Lung (tissue), 11 donors: ENCODE measurements at regions not wholly inside any gene's neighbourhood (a gene's known extent, or its start where the extent isn't known, plus 50 kb on each side); places are given as distances from the start of the nearest gene placed in this dataset.
A peak's percentile ranks its signal among the peaks of the same experiment; 100 is the strongest.

Experiments
- ATAC-seq: fragments of 200-7000 bp; cut with Tn5 transposase; one replicate; pipeline ENCODE4 v1.9.1; 2020; ENCODE audit warnings: moderate number of reproducible peaks; ENCODE audit not compliant: insufficient read depth, low FRiP score
- DNase-seq, 3 donors: peaks; one replicate each; pipeline ENCODE4 v3.0.0-alpha.2; 2013 to 2017
- H3K27ac ChIP-seq, 2 donors: one replicate each; pipeline ENCODE4 v1.5.1; 2013; ENCODE audit warnings: mild to moderate bottlenecking in 2 of 2, moderate library complexity in 2 of 2, control low read depth in 1 of 2, inconsistent platforms in 1 of 2, low read depth in 1 of 2, low read length in 1 of 2
- H3K27me3 ChIP-seq, 3 donors: one replicate each; pipeline ENCODE4 v1.5.1; 2013; ENCODE audit warnings: low read length in 2 of 3; ENCODE audit not compliant: control insufficient read depth in 3 of 3, insufficient read depth in 3 of 3
- H3K36me3 ChIP-seq, 4 donors: one replicate each; pipeline ENCODE4 v1.5.1; 2013; ENCODE audit warnings: low read length in 4 of 4, mild to moderate bottlenecking in 1 of 4, moderate library complexity in 1 of 4; ENCODE audit not compliant: control insufficient read depth in 4 of 4, insufficient read depth in 4 of 4
- H3K4me1 ChIP-seq, 5 donors: one replicate each; pipeline ENCODE4 v1.5.1; 2013; ENCODE audit warnings: low read length in 5 of 5, mild to moderate bottlenecking in 2 of 5, moderate library complexity in 1 of 5; ENCODE audit not compliant: control insufficient read depth in 5 of 5, insufficient read depth in 5 of 5
- H3K4me3 ChIP-seq: one replicate; pipeline ENCODE4 v1.5.1; 2013; ENCODE audit warnings: mild to moderate bottlenecking, control low read depth, moderate library complexity
- H3K9ac ChIP-seq, 2 donors: one replicate each; pipeline ENCODE4 v1.5.1; 2013; ENCODE audit warnings: low read length in 2 of 2, control low read depth in 1 of 2; ENCODE audit not compliant: insufficient read depth in 1 of 2
- H3K9me3 ChIP-seq, 4 donors: one replicate each; pipeline ENCODE4 v1.5.1; 2013; ENCODE audit warnings: low read length in 3 of 4, mild to moderate bottlenecking in 1 of 4, moderate library complexity in 1 of 4; ENCODE audit not compliant: control insufficient read depth in 4 of 4, insufficient read depth in 3 of 4
- CTCF ChIP-seq: IDR thresholded peaks from 2 replicates; pipeline ENCODE4 v1.5.1; 2012; ENCODE audit warnings: mild to moderate bottlenecking; ENCODE audit errors: control extremely low read depth, extremely low read depth
- WGBS, 2 donors: extraction: QIAGEN DNeasy Blood & Tissue Kit; methylation state at CpG; one replicate each; pipeline ENCODE4 v1.1.7; 2013; 5-methylcytosine and 5-hydroxymethylcytosine counted together
- donor health status: control.
- donor health status: control.
- donor health status: Bipolar disorder and iron deficiency.
- donor health status: healthy.
- donor health status: DM: yes; HTN: yes; CAD: no.

- Histone ChIP-seq H3K4me1 (peaks cover 0 to 8% (median 0%) of the 10 kb centered on the region in 5 donors), H3K9me3 (no peaks in the 10 kb centered on the region), H3K36me3 (no peaks in the 10 kb centered on the region), H3K27me3 (no peaks in the 10 kb centered on the region), H3K4me3 (no peak overlapping the region), H3K9ac (no peak overlapping the region), H3K27ac (no peak overlapping the region)
- DNase-seq (peak in 2 of 3 donors; percentile 30 to 55), ATAC-seq (no peak)
- WGBS, 2 donors = 61 to 74% methylated on average over 2 of the region's 2 CpGs
- TF ChIP-seq CTCF = no peak
These were observed 96.4 kb upstream of the LINC00305 start for GRCh38 chr18:64245126-64245861.

GRCh38 chr18:64244571-64244970, 95.7 kb upstream of the LINC00305 start:
- Histone ChIP-seq H3K4me1 (peaks cover 0 to 8% (median 0%) of the 10 kb centered on the region in 5 donors), H3K9ac (no peak overlapping the region), H3K27ac (no peak overlapping the region), H3K9me3 (no peaks in the 10 kb centered on the region), H3K4me3 (no peak overlapping the region), H3K27me3 (no peaks in the 10 kb centered on the region), H3K36me3 (no peaks in the 10 kb centered on the region)
- peak in 2 of 3 donors; percentile 28 to 61 for DNase-seq
- WGBS, 2 donors = 71 to 80% methylated on average over 4 of the region's 4 CpGs
- ATAC-seq = no peak
- no peak for TF ChIP-seq CTCF

GRCh38 chr18:64240316-64240715, 91.4 kb upstream of the LINC00305 start:
- Histone ChIP-seq H3K4me1 (peaks cover 0 to 7% (median 0%) of the 10 kb centered on the region in 5 donors), H3K4me3 (no peak overlapping the region), H3K9ac (no peak overlapping the region), H3K27me3 (no peaks in the 10 kb centered on the region), H3K36me3 (no peaks in the 10 kb centered on the region), H3K27ac (no peak overlapping the region), H3K9me3 (no peaks in the 10 kb centered on the region)
- no peak for TF ChIP-seq CTCF
- no peak for DNase-seq
- ATAC-seq = no peak
- 63 to 66% methylated on average over 3 of the region's 3 CpGs for WGBS, 2 donors

GRCh38 chr18:64238076-64238475, 89.2 kb upstream of the LINC00305 start:
- WGBS, 2 donors = 91 to 100% methylated on average over 2 of the region's 2 CpGs
- Histone ChIP-seq H3K9ac (no peak overlapping the region), H3K4me1 (no peaks in the 10 kb centered on the region), H3K27me3 (no peaks in the 10 kb centered on the region), H3K9me3 (no peaks in the 10 kb centered on the region), H3K36me3 (no peaks in the 10 kb centered on the region), H3K4me3 (no peak overlapping the region), H3K27ac (no peak overlapping the region)
- TF ChIP-seq CTCF = no peak
- ATAC-seq (no peak), DNase-seq (no peak)
